Left ventricle myocardium superior (tissue), 1 donor: ENCODE measurements at regions not wholly inside any gene's neighbourhood (a gene's known extent, or its start where the extent isn't known, plus 50 kb on each side); places are given as distances from the start of the nearest gene placed in this dataset.
"Not testable (repeated sequence)": the region's sequence is repeated elsewhere in the genome, so short reads cannot be mapped to it uniquely, and the experiment has no call there.

Experiments
- ATAC-seq: fragments of 200-7000 bp; cut with Tn5 transposase; one replicate; pipeline ENCODE4 v1.9.1; 2020; ENCODE audit warnings: mild to moderate bottlenecking, moderate library complexity
- DNase-seq: peaks from one replicate; pipeline ENCODE4 v3.0.0-alpha.2; 2020
- intact Hi-C: fragments of 100-400 bp; cut with micrococcal nuclease; formaldehyde crosslinking; loops from one replicate; pipeline ENCODE4 v1.11.0; 2022
- donor health status: DM: no; HTN: yes; CAD: no; lungs with severe emphysema.

DNA sequence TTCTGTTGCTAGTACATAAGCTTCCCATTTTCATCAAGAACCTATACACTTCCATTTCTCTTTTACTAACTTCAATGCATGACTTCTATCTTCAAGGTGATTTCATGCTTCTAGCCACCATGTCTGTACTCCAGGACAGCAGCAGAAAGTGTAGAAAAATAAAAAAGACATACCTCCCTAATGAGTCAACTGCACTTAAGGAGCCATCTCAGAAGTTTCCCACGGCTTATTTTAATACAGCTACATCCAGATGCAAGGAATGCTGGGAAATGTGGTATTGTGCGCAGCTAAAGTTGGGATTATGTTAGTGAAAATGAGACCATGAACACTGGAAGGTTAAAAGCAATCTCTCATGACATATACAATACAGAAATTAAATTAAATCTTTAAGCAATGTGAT is 264.7 kb upstream of the ZNF322 start:
- ATAC-seq, intact Hi-C loops, DNase-seq: not testable (repeated sequence)

DNA sequence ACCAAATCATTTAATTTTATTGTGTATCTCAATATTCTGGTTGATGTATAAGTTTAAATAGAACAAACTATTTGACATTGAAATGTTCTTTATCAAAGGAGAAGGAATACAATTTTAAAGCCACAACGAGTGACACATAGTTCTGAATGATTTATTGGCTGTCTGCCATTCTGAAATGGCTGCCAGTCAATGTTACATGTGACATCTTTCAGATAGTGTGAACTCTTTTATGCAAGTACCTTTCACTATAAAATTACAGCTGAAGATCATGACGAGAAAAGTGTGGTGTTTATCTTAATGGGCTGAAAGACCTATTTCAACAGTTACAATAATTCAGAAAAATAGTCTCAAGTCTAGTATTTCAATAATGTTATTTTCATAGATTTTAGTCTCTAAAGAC is 268.6 kb upstream of the ZNF322 start:
- ATAC-seq, intact Hi-C loops, DNase-seq: not testable (repeated sequence)

DNA sequence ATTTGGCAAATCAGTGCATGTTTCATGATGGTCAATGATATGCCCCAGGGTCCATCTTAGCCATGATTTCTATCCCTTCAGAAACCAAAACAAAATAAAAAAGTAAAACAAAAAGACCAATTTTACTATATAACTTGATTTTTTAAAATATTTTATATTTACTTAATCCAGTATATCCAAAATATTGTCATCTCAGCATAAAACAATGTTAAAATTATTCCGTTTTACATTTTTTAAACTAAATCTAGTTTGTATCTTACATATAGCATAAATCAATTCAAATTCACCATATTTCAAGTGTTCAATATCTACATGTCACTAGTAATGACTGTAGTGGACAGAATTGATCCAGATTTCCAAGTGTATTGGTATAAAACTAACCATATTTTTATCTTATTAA is 277.7 kb upstream of the ZNF322 start:
- ATAC-seq, DNase-seq, intact Hi-C loops: not testable (repeated sequence)

DNA sequence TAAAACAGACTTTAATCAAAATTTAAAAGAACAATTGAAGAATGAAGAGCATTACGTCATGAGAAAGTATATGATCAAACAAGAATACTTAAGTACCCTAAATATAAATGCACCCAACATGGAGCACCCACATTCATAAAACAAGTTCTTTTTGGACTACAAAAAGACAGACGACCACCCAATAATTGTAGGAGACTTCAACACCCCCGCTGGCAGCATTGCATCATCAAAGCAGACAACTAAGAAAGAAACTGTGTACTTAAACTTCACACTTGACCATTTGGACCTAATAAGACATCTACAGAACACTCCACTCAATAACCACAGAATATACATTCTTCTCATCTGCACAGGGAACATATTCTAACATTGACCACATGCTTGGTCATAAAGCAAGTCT is 291.7 kb upstream of the ZNF322 start:
- intact Hi-C loops, result not testable (repeated sequence)

DNA sequence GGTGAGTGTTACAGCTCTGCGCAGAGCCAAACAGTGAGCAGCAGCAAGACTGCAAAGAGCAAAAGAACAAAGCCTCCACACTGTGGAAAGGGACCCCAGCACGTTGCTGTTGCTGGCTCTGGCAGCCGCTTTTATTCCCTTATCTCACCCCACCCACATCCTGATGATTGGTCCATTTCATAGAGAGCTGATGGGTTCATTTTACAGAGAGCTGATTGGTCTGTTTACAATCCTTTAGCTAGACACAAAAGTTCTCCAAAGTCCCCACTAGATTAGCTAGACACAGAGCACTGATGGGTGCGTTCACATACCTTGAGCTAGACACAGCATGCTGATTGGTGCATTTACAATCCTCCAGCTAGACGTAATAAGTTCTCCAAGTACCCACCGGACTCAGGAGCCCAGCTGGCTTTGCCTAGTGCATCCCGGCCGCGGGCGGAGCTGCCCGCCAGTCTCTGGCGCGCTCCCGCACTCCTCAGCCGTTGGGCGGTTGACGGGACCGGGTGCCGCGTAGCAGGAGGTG is 291.4 kb upstream of the PRSS16 start:
- intact Hi-C loops, DNase-seq, ATAC-seq: not testable (repeated sequence)

More for the DNA sequence above, 291.7 kb upstream of the ZNF322 start:
- ATAC-seq, DNase-seq: not testable (repeated sequence)

DNA sequence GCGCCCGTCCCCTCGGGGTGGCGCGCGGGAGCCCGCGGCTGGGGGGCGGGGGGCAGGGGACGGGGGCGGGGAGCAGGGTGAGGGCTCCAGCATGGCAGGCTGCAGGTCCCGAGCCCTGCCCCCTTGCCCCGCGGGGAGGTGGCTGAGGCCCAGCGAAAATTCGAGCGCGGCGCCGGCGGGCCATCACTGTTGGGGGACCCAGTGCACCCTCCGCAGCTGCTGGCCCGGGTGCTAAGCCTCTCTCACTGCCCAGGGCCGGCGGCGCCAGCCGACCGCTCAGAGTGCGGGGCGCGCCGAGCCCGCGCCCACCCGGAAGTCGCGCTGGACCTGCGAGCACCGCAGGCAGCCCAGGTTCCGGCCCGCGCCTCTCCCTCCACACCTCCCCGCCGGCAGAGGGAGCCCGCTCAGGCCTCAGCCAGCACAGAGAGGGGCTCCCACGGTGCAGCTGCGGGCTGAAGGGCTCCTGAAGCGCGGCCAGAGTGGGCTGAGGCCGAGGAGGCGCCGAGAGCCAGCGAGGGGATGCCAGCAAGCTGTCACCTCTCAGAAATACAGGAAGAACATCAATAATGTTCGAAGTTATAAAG is 290.8 kb upstream of the PRSS16 start:
- ATAC-seq (peak; percentile 80), DNase-seq (peak; percentile 86)
- intact Hi-C loops, result not testable (repeated sequence)

DNA sequence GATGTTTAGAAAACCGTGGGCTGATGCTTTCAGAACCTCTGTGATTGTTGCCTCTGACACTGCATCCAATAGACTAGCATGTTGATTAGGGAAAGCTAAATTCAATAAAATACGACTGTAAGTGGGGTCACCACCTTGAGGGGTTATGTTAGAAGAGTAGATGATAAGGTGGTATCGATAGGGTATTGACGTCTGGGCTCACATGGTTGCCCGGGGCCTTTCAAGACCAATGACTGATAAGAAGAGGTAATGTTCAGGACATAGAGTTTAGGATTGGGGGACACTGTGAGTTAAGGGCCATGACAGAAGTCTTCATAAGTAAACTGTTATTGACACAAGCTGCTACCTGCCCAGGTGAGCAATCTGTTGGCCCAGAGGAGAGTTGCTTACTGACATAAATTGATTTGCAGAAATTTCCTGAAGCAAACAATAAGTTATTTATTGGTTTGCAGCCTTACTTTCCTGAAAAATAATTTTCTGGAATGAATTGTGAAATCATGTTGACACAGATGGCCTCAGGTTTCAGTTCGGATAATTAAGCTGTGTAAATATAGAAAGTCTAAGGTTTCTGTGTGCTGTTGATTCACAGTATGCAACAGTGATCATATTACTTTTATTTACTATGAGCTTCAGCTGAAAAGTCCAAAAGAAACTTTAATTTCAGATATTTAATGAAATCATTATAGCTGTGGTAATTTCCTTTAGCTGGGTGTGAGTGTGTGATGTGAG is 289.9 kb upstream of the PRSS16 start:
- DNase-seq, intact Hi-C loops, ATAC-seq: not testable (repeated sequence)

DNA sequence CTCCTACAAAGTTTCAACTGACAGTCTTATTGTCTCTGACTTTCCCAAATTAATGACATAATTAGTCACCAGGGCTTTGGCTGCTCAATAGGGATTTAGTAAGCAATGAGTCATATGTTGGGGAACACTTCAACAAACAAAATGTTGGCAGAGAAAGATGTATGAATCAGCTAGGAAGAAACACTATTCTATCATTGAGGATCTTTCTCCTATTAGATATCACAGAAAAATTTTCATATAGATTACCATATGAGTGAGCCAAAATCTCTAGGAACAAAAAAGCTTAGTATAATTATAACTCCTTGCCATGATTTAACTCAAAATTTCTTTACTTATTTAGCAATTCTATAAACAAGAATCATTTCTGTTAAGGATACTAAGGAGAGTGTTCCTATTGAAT is 286.3 kb upstream of the PRSS16 start:
- intact Hi-C loops, DNase-seq, ATAC-seq: not testable (repeated sequence)

DNA sequence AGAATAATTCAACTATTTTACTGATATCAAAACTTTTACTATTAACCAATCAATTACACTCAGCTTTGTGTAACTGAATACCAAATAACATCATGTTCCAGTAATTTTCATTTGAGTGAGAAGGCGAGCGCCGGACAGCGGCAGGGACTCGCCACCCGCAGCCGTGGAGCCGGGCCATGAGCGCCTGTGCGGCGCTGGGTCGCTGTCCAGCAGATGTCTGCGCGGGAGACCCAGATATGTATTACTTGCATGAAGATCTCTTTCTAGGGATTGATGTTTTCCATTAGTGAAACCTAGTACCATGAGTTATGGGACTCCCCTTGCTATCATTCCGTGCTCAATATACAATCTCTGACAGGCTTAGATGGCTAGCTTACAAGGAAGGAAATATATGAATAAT is 245.1 kb upstream of the PRSS16 start:
- no peak for DNase-seq

DNA sequence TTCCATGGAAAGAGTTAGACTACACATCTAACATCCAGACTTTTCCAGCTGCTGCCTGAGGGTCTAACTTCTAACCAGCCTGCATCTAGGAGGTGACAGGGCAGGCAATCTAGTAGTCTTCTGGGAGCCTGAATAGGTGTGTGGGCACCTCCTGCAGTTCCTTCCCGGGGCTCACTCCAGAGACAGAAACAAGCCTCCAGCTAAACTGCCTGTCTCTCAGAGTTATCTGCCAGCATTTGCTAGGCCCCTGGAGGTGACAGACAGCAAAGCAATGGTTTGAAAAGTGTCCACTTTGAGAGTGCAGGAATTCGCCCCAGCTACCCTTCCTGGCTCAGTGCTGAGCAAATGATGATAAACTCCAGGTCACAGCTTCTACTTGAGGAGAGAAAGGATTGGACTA is 240.5 kb upstream of the PRSS16 start:
- ATAC-seq (no peak), DNase-seq (no peak)
- intact Hi-C loops, result no loop called here

More for the DNA sequence above, 245.1 kb upstream of the PRSS16 start:
- ATAC-seq, result no peak
- intact Hi-C loops, result no loop called here

DNA sequence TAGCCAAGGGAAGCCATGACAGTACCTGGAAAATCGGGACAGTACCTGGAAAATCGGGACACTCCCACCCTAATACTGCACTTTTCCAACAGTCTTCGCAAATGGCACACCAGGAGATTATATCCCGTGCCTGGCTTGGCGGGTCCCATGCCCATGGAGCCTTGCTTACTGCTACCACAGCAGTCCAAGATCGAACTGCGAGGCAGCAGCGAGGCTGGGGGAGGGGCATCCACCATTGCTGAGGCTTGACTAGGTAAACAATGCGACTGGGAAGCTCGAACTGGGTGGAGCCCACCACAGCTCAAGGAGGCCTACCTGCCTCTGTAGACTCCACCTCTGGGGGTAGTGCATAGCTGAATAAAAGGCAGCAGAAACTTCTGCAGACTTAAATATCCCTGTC is 238.9 kb upstream of the PRSS16 start:
- DNase-seq, ATAC-seq, intact Hi-C loops: not testable (repeated sequence)

DNA sequence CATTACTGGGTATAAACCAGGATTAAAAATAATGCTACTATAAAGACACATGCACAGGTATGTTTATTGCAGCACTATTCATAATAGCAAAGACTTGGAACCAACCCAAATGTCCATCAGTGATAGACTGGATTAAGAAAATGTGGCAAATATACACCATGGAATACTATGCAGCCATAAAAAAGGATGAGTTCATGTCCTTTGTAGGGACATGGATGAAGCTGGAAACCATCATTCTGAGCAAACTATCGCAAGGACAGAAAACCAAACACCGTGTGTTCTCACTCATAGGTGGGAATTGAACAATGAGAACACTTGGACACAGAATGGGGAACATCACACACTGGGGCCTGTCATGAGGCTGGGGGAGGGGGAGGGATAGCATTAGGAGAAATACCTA is 233.4 kb upstream of the PRSS16 start:
- intact Hi-C loops, DNase-seq, ATAC-seq: not testable (repeated sequence)

DNA sequence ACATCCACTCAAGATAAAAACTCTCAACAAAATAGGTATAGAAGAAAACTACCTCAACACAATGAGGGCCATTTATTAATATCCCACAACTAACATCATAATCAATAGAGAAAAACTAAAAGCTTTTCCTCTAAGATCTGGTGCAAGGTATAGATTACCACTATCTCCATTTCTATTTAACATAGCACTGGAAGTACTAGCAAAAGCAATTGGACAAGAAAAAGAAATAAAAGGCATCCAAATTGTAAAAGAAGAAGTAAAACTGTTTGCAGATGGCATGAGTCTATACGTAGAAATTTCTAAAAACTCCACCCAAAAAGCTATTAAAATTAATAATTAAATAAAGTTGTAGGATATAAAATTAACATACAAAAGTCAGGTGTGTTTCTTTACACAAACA is 230.8 kb upstream of the PRSS16 start:
- DNase-seq (no peak), ATAC-seq (no peak)
- intact Hi-C loops, result no loop called here

DNA sequence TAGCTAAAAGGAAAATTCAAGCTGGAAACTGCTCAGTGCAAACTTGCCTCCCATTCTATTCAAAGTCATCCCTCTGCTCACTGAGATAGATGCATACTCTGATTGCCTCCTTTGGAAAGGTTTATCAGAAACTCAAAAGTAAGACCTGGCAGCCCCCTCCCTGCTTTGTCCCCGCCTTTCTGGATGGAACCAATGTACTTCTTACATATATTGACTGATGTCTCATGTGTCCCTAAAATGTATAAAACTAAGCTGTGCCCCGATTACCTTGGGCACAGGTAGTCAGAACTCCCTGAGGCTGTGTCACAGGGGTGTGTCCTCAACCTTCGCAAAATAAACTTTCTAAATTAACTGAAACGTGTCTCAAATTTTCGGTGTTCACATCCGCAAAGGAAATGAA is 229.1 kb upstream of the PRSS16 start:
- intact Hi-C loops, ATAC-seq: not testable (repeated sequence)

DNA sequence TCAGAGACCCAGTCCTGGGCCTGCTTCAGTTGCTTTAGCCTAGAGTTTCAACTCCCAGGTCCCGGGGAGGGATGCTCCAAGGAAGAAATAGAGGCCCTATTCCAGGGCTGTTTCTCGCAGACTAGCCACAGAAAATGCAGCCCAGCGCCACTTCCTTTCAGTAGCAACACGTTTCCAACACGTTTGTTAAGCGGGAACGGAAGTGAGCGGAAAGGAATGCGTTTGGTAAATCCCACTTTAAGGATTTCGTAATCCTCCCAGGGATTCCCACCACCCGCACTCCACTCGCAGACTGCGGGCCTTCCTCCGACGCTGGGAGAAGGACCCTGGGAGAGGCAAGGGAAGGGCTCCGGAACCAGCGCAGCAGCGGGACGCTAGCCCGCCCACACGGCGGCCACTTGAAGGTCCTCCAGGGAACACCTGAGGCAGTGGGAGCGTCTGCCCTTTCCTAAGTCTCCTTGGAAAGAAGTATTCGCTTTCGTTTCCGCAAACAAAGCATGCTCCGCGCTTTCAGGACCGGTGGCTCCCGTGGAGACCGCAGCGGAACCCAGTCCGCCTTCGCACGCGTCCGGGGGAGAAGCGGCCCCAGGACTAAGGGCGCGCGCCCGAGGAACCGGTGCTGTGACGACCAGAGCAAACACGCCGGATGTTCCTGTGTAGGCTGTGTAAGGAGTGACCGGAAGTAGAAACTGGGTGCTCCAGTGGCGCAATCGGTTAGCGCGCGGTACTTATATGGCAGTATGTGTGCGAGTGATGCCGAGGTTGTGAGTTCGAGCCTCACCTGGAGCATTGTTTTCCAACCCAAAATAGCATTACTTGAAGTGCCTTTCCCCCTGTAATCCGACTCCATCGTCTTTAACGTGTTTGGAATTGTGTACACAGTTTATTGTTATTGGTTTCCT is 227.6 kb upstream of the PRSS16 start:
- peak; percentile 99 for ATAC-seq
- DNase-seq, result peak; percentile 86
- intact Hi-C loops, result no loop called here

More for the DNA sequence above, 229.1 kb upstream of the PRSS16 start:
- DNase-seq, result not testable (repeated sequence)

DNA sequence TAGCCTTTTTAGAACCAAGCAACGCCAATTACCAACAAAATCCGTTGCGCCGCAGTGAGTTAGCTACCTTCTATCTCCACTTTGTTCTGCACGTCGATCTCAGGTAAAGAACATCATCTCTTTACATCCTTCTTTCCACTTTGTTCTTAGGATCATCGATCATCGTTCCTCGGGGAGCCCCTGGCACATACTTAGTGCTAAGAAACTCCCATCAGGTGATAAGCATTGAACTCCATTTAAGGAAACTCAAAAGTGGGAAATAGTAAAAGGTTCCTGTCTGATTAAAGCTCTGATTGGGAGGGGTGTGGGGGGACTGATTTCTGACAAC is 227.0 kb upstream of the PRSS16 start:
- DNase-seq (no peak), ATAC-seq (no peak)
- intact Hi-C loops, result no loop called here

DNA sequence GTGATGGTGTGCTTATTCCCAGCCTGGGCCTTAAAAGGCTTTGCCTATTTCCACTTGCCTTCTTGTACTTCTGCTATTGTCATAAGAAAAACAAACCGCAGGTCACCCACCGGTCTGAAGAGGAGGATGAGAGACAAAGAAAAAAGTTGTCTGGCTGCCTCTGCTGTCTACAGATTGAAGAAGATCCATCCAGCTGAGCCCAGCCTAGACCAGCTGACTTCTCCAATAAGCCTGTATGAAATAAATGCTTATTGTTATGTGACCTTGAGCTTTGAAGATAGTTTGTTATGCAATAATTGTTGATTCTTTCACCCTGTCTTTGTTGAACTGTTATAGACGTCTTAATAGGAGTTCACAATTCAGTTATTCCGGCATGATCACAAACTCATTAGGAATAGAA is 223.8 kb upstream of the PRSS16 start:
- intact Hi-C loops, result no loop called here
- DNase-seq (no peak), ATAC-seq (no peak)

DNA sequence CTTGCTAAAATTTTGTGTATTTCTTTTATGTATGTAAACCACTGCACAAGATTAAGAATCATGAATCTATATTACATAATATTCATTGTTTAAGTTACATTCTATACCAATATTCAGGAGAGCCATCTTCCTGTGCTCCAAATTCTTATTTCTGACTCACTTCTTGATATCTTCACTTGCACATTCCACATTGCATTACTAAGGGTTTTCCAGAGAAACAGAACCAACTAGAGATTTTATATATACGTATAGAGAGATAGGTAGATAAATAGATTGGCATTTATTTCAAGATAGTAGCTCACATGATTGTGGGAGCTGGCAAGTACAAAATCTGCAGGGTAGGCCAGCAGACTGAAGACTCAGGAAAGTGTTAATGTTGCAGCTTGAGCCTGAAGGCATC is 222.2 kb upstream of the PRSS16 start:
- intact Hi-C loops, result no loop called here
- no peak for ATAC-seq
- no peak for DNase-seq

DNA sequence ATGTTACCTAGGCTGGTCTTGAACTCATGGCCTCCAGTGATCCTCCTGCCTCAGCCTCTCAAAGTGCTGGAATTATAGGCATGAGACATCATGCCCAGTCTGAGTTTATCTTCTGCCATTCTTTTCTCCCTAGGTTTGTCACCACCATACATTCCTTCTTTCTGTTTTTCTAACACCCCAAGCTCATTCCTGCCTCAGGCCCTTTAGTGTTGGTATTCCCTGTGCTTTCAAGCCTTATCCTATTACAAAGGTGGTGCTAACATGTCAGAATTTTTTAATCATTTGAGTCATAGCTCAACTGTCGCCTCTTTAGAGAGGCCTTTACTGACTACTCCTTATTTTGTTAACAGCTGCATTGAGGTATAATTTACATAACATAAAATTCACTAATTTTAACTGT is 221.1 kb upstream of the PRSS16 start:
- no peak for DNase-seq
- intact Hi-C loops, result no loop called here
- no peak for ATAC-seq

DNA sequence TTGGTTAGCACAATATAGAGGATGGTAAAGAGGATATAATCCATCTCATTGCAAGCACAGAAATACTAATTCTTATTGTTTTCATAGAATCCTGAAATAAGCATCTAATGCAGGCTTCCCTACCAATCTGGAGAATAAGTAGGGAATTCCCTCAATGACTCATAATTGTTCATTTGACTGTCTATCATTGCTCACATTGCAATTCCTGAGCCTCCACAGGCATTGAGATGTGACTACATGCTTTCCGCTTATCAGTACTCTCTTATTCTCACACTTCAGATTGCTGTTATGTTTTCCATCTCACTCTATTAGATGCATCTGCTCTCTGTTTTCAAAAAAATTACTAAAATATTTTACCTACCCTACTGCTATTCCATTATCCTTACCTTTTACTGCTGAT is 216.2 kb upstream of the PRSS16 start:
- no peak for ATAC-seq
- intact Hi-C loops, result no loop called here

More for the DNA sequence above, 216.2 kb upstream of the PRSS16 start:
- no peak for DNase-seq
